ENCODE measurements at regions not wholly inside any gene's neighbourhood (a gene's known extent, or its start where the extent isn't known, plus 50 kb on each side); places are given as distances from the start of the nearest gene placed in this dataset.

- Histone ChIP-seq H3K27me3 (ENCODE audit: control insufficient read depth, insufficient read depth, low read length) (no peaks in the 10 kb centered on the region), H3K36me3 (ENCODE audit: control insufficient read depth, insufficient read depth, low read length) (no peaks in the 10 kb centered on the region), H3K4me3 (ENCODE audit: low read depth, low read length) (no peak overlapping the region)
- no peak for TF ChIP-seq CTCF (IDR thresholded peaks at IDR 0.05; ENCODE audit: insufficient read depth, low read length, poor library complexity, severe bottlenecking)
- DNase-seq (ENCODE audit: low read depth), result no peak
Measured at GRCh38 chr3:30542897-30543296, 63.5 kb upstream of the TGFBR2 start.

GRCh38 chr3:30544812-30545211 is 61.6 kb upstream of the TGFBR2 start:
- Histone ChIP-seq H3K27me3 (ENCODE audit: control insufficient read depth, insufficient read depth, low read length) (no peaks in the 10 kb centered on the region), H3K36me3 (ENCODE audit: control insufficient read depth, insufficient read depth, low read length) (no peaks in the 10 kb centered on the region), H3K4me3 (ENCODE audit: low read depth, low read length) (no peak overlapping the region)
- TF ChIP-seq CTCF (IDR thresholded peaks at IDR 0.05; ENCODE audit: insufficient read depth, low read length, poor library complexity, severe bottlenecking), result no peak
- peak; percentile 52 for DNase-seq (ENCODE audit: low read depth)

GRCh38 chr3:30546934-30547333 is 59.5 kb upstream of the TGFBR2 start:
- no peak for DNase-seq (ENCODE audit: low read depth)
- no peak for TF ChIP-seq CTCF (IDR thresholded peaks at IDR 0.05; ENCODE audit: insufficient read depth, low read length, poor library complexity, severe bottlenecking)
- Histone ChIP-seq H3K27me3 (ENCODE audit: control insufficient read depth, insufficient read depth, low read length) (no peaks in the 10 kb centered on the region), H3K4me3 (ENCODE audit: low read depth, low read length) (no peak overlapping the region), H3K36me3 (ENCODE audit: control insufficient read depth, insufficient read depth, low read length) (no peaks in the 10 kb centered on the region)

- H3K4me3 ChIP-seq (ENCODE audit: low read depth, low read length), result no peak overlapping the region
- H3K36me3 ChIP-seq (ENCODE audit: control insufficient read depth, insufficient read depth, low read length), result no peaks in the 10 kb centered on the region
- H3K27me3 ChIP-seq (ENCODE audit: control insufficient read depth, insufficient read depth, low read length), result no peaks in the 10 kb centered on the region
- DNase-seq (ENCODE audit: low read depth), result no peak
- TF ChIP-seq CTCF (IDR thresholded peaks at IDR 0.05; ENCODE audit: insufficient read depth, low read length, poor library complexity, severe bottlenecking), result no peak
Measured at GRCh38 chr3:30547716-30548115, 58.7 kb upstream of the TGFBR2 start.

- no peak overlapping the region for H3K4me3 ChIP-seq (ENCODE audit: low read depth, low read length)
- H3K36me3 ChIP-seq (ENCODE audit: control insufficient read depth, insufficient read depth, low read length), result no peaks in the 10 kb centered on the region
- no peak for DNase-seq (ENCODE audit: low read depth)
- H3K27me3 ChIP-seq (ENCODE audit: control insufficient read depth, insufficient read depth, low read length), result no peaks in the 10 kb centered on the region
- TF ChIP-seq CTCF (IDR thresholded peaks at IDR 0.05; ENCODE audit: insufficient read depth, low read length, poor library complexity, severe bottlenecking), result no peak
Measured at GRCh38 chr3:30548600-30548999, 57.8 kb upstream of the TGFBR2 start.

- H3K27me3 ChIP-seq (ENCODE audit: control insufficient read depth, insufficient read depth, low read length), result no peaks in the 10 kb centered on the region
- no peak for DNase-seq (ENCODE audit: low read depth)
- TF ChIP-seq CTCF (IDR thresholded peaks at IDR 0.05; ENCODE audit: insufficient read depth, low read length, poor library complexity, severe bottlenecking), result no peak
- H3K4me3 ChIP-seq (ENCODE audit: low read depth, low read length), result no peak overlapping the region
- no peaks in the 10 kb centered on the region for H3K36me3 ChIP-seq (ENCODE audit: control insufficient read depth, insufficient read depth, low read length)
Measured at GRCh38 chr3:30549600-30549999, 56.8 kb upstream of the TGFBR2 start.
